ENCODE measurements at regions not wholly inside any gene's neighbourhood (a gene's known extent, or its start where the extent isn't known, plus 50 kb on each side); places are given as distances from the start of the nearest gene placed in this dataset.

DNA sequence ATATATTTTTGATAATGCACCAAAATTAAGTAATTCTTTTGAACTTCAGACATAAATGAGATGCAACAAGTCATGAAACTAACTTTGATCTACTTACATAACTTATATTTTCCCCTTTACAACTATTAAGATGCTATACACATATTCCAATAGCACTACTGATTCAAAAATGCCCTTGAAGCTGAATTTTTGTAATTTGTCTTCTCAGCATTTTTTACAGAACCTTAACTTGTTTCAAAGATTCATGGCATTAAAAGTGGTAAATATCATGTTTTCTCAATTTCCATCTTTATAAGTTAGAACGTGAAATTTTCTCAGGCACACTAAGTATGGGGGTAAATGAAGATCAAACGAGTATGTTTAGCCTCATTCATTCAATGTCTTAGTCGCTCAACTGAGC, 460.0 kb upstream of the FAM241A start:
- no peak for ATAC-seq
- peaks cover 0 to 8% of the 10 kb centered on the region in 2 donors for H3K4me1 ChIP-seq
- no peak overlapping the region for H3K27ac ChIP-seq
- TF ChIP-seq POLR2A (IDR thresholded peaks at IDR 0.05) = no peak
- TF ChIP-seq, protein P1, sequence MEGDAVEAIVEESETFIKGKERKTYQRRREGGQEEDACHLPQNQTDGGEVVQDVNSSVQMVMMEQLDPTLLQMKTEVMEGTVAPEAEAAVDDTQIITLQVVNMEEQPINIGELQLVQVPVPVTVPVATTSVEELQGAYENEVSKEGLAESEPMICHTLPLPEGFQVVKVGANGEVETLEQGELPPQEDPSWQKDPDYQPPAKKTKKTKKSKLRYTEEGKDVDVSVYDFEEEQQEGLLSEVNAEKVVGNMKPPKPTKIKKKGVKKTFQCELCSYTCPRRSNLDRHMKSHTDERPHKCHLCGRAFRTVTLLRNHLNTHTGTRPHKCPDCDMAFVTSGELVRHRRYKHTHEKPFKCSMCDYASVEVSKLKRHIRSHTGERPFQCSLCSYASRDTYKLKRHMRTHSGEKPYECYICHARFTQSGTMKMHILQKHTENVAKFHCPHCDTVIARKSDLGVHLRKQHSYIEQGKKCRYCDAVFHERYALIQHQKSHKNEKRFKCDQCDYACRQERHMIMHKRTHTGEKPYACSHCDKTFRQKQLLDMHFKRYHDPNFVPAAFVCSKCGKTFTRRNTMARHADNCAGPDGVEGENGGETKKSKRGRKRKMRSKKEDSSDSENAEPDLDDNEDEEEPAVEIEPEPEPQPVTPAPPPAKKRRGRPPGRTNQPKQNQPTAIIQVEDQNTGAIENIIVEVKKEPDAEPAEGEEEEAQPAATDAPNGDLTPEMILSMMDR (IDR thresholded peaks at IDR 0.05 in 4 of 5, conservative IDR thresholded peaks at IDR 0.05 in 1 of 5) = no peak
- in situ Hi-C loops (cut with MboI; ENCODE audit: low sequenced_read_pairs in 4 of 4) = no loop called here
- intact Hi-C loops (cut with DNase I; ENCODE audit: low total_unique reads) = no loop called here
- H3K27me3 ChIP-seq = no peaks in the 10 kb centered on the region
- no peaks in the 10 kb centered on the region for H3K36me3 ChIP-seq
- no peaks in the 10 kb centered on the region for H3K9me3 ChIP-seq
- H3K4me3 ChIP-seq = no peak overlapping the region
- no peak for DNase-seq

DNA sequence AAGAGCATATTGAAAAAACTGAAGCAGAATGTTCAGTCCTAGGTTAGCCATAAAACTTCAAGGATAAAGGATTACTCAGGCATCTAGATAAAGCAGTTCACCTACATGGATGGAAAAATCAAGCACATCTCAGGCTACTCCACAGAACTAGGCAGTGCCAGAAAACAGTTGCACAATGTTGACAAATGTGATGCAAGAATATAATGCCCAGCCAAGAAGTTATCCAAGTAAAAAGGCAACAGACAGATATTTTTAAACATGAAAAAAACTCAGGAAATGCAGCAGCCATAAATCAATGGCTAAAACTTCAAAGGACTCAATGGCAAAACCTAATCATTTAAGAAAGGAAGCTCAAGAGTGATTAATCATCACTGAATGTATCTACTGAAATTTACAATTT, 456.0 kb upstream of the FAM241A start:
- ATAC-seq (peak; percentile 83 to 84), DNase-seq (peak in 1 of 2 donors; percentile 13)
- in situ Hi-C loops (cut with MboI; ENCODE audit: low sequenced_read_pairs in 4 of 4) = no loop called here

DNA sequence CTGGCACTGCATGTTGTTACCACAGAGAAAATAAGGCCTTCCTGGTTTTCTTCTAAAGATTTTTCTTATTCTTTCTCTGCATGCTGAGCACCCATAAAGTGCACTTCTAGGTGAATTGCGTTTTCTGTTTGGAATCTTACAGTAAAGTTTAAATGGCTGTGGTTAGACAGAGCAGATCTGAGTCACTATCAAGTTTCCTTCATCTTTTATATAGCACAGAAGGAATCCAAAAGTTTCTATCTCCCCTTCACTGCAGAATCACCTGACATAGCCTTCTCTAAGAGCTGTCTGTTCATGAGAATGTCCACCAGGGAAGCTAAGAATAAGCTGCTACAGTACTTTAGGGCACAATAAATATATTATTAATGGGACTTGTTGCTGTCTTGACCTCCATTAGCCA, 455.5 kb upstream of the FAM241A start:
- in situ Hi-C loops (cut with MboI; ENCODE audit: low sequenced_read_pairs in 4 of 4) = no loop called here
- intact Hi-C loops (cut with DNase I; ENCODE audit: low total_unique reads) = no loop called here
- Histone ChIP-seq H3K27me3 (no peaks in the 10 kb centered on the region), H3K36me3 (no peaks in the 10 kb centered on the region), H3K9me3 (no peaks in the 10 kb centered on the region), H3K27ac (no peak overlapping the region), H3K4me1 (peaks cover 0 to 8% of the 10 kb centered on the region in 2 donors), H3K4me3 (no peak overlapping the region)
- ATAC-seq = no peak
- TF ChIP-seq POLR2A (IDR thresholded peaks at IDR 0.05) = no peak
- TF ChIP-seq, protein P1 (IDR thresholded peaks at IDR 0.05 in 4 of 5, conservative IDR thresholded peaks at IDR 0.05 in 1 of 5) = no peak
- no peak for DNase-seq

More for the DNA sequence above, 456.0 kb upstream of the FAM241A start:
- Histone ChIP-seq H3K4me3 (no peak overlapping the region), H3K4me1 (peaks cover 0 to 8% of the 10 kb centered on the region in 2 donors), H3K27ac (no peak overlapping the region), H3K36me3 (no peaks in the 10 kb centered on the region), H3K9me3 (no peaks in the 10 kb centered on the region), H3K27me3 (no peaks in the 10 kb centered on the region)
- TF ChIP-seq, protein P1 (IDR thresholded peaks at IDR 0.05 in 4 of 5, conservative IDR thresholded peaks at IDR 0.05 in 1 of 5) = no peak
- no peak for TF ChIP-seq POLR2A (IDR thresholded peaks at IDR 0.05)
- intact Hi-C loops (cut with DNase I; ENCODE audit: low total_unique reads) = no loop called here

DNA sequence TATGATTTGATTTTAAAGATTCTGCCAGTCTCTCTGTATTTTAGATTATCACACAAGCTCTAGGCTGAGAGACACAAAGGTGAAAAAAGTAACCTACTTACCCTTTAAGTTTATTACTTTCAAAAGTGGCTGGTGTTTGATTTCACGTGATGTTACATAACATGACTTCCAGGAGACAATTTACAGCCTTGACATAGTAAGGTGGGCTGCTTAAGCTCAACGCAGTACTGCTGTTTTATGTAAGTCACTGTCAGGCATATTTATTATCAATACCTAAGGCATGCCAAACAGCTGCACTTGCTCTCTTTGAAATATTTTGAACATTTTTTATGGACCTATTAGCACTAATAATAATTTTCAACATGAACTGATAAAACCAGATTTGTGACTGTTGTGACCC, 451.5 kb upstream of the FAM241A start:
- no peak for TF ChIP-seq POLR2A (IDR thresholded peaks at IDR 0.05)
- TF ChIP-seq, protein P1 (IDR thresholded peaks at IDR 0.05 in 4 of 5, conservative IDR thresholded peaks at IDR 0.05 in 1 of 5) = no peak
- peaks cover 0 to 8% of the 10 kb centered on the region in 2 donors for H3K4me1 ChIP-seq
- no peak overlapping the region for H3K4me3 ChIP-seq
- no peak overlapping the region for H3K27ac ChIP-seq
- in situ Hi-C loops (cut with MboI; ENCODE audit: low sequenced_read_pairs in 4 of 4) = no loop called here
- DNase-seq = no peak
- H3K9me3 ChIP-seq = no peaks in the 10 kb centered on the region
- no peak for ATAC-seq
- no peaks in the 10 kb centered on the region for H3K27me3 ChIP-seq
- intact Hi-C loops (cut with DNase I; ENCODE audit: low total_unique reads) = no loop called here
- no peaks in the 10 kb centered on the region for H3K36me3 ChIP-seq

DNA sequence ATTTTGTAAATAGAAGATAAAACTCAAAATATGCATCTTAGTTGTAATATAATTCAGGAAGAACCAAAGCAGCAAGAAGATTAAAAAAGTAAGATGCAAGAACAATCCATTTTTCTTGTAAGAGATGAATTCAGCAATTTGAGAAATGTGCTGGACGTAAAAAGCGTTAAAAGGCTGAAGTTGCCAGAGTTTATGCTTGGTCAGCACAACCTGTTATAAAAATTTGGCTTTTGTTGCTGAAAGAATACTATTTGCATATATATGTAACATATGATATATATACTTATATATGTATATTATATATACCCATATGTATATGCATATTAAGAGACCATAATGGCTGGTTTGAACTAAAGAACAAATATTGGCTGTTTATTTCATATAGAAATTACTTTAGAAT, 449.6 kb upstream of the FAM241A start:
- Histone ChIP-seq H3K27me3 (no peaks in the 10 kb centered on the region), H3K27ac (no peak overlapping the region), H3K4me1 (no peaks in the 10 kb centered on the region), H3K4me3 (no peak overlapping the region), H3K36me3 (no peaks in the 10 kb centered on the region), H3K9me3 (no peaks in the 10 kb centered on the region)
- TF ChIP-seq, protein P1 (IDR thresholded peaks at IDR 0.05 in 4 of 5, conservative IDR thresholded peaks at IDR 0.05 in 1 of 5) = no peak
- TF ChIP-seq POLR2A (IDR thresholded peaks at IDR 0.05) = no peak
- ATAC-seq (no peak), DNase-seq (no peak)
- in situ Hi-C loops (cut with MboI; ENCODE audit: low sequenced_read_pairs in 4 of 4) (no loop called here), intact Hi-C loops (cut with DNase I; ENCODE audit: low total_unique reads) (no loop called here)
